Astrocyte of the spinal cord (primary cell): ENCODE measurements at regions not wholly inside any gene's neighbourhood (a gene's known extent, or its start where the extent isn't known, plus 50 kb on each side); places are given as distances from the start of the nearest gene placed in this dataset.

Experiments used
- DNase-seq: peaks from one replicate; pipeline ENCODE4 v3.0.0; 2011; ENCODE audit warnings: low read depth, low spot score
- H3K4me3 ChIP-seq: 2 replicates; pipeline ENCODE4 v1.5.1; 2011; ENCODE audit warnings: low read depth, mild to moderate bottlenecking, low read length, moderate library complexity
- CTCF ChIP-seq: IDR thresholded peaks from 2 replicates; pipeline ENCODE4 v1.5.1; 2012; ENCODE audit warnings: low read depth, mild to moderate bottlenecking, low read length, inconsistent platforms
- in situ Hi-C: cut with HindIII; loops from 2 replicates; pipeline ENCODE4 v1.10.0; 2017; ENCODE audit warnings: low sequenced_read_pairs

- H3K4me3 ChIP-seq, result peak overlapping the region; percentile 28
- TF ChIP-seq CTCF, result no peak
- in situ Hi-C loops, result no loop called here
- DNase-seq, result peak; percentile 39
Measured at GRCh38 chr20:25750765-25751696, 54.4 kb upstream of the ZNF337 start.

GRCh38 chr20:25750220-25750764, 53.6 kb upstream of the ZNF337 start:
- peak overlapping the region; percentile 28 for H3K4me3 ChIP-seq
- DNase-seq, result no peak
- in situ Hi-C loops, result no loop called here
- no peak for TF ChIP-seq CTCF

- no peak for DNase-seq
- no peak overlapping the region for H3K4me3 ChIP-seq
- no peak for TF ChIP-seq CTCF
- in situ Hi-C loops, result no loop called here
Measured at GRCh38 chr20:25749649-25750048, 53.0 kb upstream of the ZNF337 start.
